ENCODE measurements at regions not wholly inside any gene's neighbourhood (a gene's known extent, or its start where the extent isn't known, plus 50 kb on each side); places are given as distances from the start of the nearest gene placed in this dataset.

DNA sequence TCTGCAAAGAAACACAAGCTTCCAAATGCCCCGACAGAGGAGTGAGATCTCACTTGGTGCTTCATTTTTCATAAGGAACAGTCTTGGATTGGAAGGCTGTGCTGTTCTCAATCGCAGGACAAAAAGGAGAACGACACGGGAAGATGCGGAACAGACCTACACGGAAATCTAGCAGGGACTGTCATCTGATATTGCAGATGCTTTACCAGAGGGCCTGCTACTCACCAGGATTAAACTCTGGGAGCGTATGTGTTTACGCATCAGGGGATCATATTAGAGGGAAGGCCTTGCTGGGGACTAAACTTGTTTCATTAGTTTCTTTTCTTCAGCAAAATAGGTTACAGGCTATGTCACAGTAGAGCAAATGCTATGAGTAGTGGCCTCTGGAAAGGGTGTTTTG lies 82.8 kb upstream of the EEPD1 start:
- Histone ChIP-seq H3K36me3 (ENCODE audit: control insufficient read depth, insufficient read depth, low read length) (no peaks in the 10 kb centered on the region), H3K9ac (ENCODE audit: insufficient read depth, low read length) (no peak overlapping the region), H3K4me2 (ENCODE audit: extremely low read depth, insufficient read depth, low read length) (no peak overlapping the region), H2AFZ (ENCODE audit: low read length) (no peak overlapping the region), H3K9me3 (ENCODE audit: control insufficient read depth, insufficient read depth, low read depth, low read length) (no peaks in the 10 kb centered on the region), H3K79me2 (ENCODE audit: control insufficient read depth, insufficient read depth, low read length) (no peaks in the 10 kb centered on the region), H3K4me1 (ENCODE audit: control insufficient read depth, extremely low read depth, insufficient read depth, low read length) (no peaks in the 10 kb centered on the region), H3K27ac (ENCODE audit: insufficient read depth, low read length) (no peak overlapping the region), H3K27me3 (ENCODE audit: control insufficient read depth, insufficient read depth, low read length) (peaks cover 5% of the 10 kb centered on the region), H4K20me1 (ENCODE audit: control insufficient read depth, extremely low read depth, insufficient read depth, low read length) (no peaks in the 10 kb centered on the region), H3K4me3 (replicated peaks in 1 of 4; ENCODE audit: control extremely low read depth in 1 of 4, insufficient read depth in 1 of 4, low read depth in 3 of 4, low read length in 4 of 4) (no peak overlapping the region)
- TF ChIP-seq EZH2 (IDR thresholded peaks at IDR 0.05; ENCODE audit: low read length, missing control alignments), result no peak
- TF ChIP-seq, protein P1, sequence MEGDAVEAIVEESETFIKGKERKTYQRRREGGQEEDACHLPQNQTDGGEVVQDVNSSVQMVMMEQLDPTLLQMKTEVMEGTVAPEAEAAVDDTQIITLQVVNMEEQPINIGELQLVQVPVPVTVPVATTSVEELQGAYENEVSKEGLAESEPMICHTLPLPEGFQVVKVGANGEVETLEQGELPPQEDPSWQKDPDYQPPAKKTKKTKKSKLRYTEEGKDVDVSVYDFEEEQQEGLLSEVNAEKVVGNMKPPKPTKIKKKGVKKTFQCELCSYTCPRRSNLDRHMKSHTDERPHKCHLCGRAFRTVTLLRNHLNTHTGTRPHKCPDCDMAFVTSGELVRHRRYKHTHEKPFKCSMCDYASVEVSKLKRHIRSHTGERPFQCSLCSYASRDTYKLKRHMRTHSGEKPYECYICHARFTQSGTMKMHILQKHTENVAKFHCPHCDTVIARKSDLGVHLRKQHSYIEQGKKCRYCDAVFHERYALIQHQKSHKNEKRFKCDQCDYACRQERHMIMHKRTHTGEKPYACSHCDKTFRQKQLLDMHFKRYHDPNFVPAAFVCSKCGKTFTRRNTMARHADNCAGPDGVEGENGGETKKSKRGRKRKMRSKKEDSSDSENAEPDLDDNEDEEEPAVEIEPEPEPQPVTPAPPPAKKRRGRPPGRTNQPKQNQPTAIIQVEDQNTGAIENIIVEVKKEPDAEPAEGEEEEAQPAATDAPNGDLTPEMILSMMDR (conservative IDR thresholded peaks at IDR 0.05 in 1 of 2, IDR thresholded peaks at IDR 0.05 in 1 of 2; ENCODE audit: low read depth in 1 of 2, low read length in 2 of 2), result no peak
- DNase-seq (ENCODE audit: low read depth in 2 of 2), result no peak

DNA sequence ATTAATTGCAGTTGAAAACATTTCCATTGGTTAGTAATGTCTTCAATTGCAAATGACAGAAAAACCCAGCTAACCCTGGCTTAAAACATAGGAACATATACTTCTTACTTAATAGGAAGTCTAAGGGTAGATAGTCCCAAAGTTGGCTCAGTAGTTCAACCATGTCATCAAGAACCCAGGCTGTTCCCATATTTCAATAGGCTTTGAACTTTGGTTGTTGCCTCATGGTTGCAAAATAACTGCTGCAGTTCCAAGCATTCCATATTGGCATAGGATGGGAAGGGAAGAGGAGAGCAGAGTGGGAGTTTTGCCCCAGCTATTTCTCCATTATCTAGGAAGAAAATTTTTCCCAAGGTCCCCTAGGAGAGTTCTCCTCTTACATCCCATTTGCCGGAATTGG lies 81.4 kb upstream of the EEPD1 start:
- Histone ChIP-seq H3K9ac (ENCODE audit: insufficient read depth, low read length) (no peak overlapping the region), H3K36me3 (ENCODE audit: control insufficient read depth, insufficient read depth, low read length) (no peaks in the 10 kb centered on the region), H3K27ac (ENCODE audit: insufficient read depth, low read length) (no peak overlapping the region), H4K20me1 (ENCODE audit: control insufficient read depth, extremely low read depth, insufficient read depth, low read length) (no peaks in the 10 kb centered on the region), H3K79me2 (ENCODE audit: control insufficient read depth, insufficient read depth, low read length) (no peaks in the 10 kb centered on the region), H3K9me3 (ENCODE audit: control insufficient read depth, insufficient read depth, low read depth, low read length) (no peaks in the 10 kb centered on the region), H3K4me3 (replicated peaks in 1 of 4; ENCODE audit: control extremely low read depth in 1 of 4, insufficient read depth in 1 of 4, low read depth in 3 of 4, low read length in 4 of 4) (no peak overlapping the region), H3K4me2 (ENCODE audit: extremely low read depth, insufficient read depth, low read length) (no peak overlapping the region), H2AFZ (ENCODE audit: low read length) (no peak overlapping the region), H3K4me1 (ENCODE audit: control insufficient read depth, extremely low read depth, insufficient read depth, low read length) (no peaks in the 10 kb centered on the region), H3K27me3 (ENCODE audit: control insufficient read depth, insufficient read depth, low read length) (peaks cover 8% of the 10 kb centered on the region)
- TF ChIP-seq EZH2 (IDR thresholded peaks at IDR 0.05; ENCODE audit: low read length, missing control alignments), result no peak
- TF ChIP-seq, protein P1 (conservative IDR thresholded peaks at IDR 0.05 in 1 of 2, IDR thresholded peaks at IDR 0.05 in 1 of 2; ENCODE audit: low read depth in 1 of 2, low read length in 2 of 2), result no peak
- peak in 1 of 2 donors; percentile 3 for DNase-seq (ENCODE audit: low read depth in 2 of 2)

DNA sequence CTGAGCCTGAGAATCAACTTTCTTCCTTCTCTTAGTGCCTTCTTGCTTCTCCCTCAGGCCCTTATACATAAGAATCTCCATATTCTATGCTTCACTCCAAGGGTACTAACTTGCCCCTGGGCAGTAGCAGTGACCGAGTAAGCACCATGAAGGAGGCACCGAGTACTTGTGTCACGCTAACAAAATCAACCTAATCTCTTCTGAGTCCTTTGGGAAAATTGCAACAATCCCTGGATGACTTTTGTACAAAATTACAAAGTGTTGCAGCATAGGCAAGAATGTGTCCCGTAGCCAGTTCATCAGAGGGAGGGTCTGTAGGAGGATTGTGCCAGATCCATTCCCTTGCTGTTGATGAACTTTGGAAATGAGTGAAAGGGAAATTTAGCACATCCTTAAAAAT lies 80.4 kb upstream of the EEPD1 start:
- no peaks in the 10 kb centered on the region for H4K20me1 ChIP-seq (ENCODE audit: control insufficient read depth, extremely low read depth, insufficient read depth, low read length)
- no peaks in the 10 kb centered on the region for H3K36me3 ChIP-seq (ENCODE audit: control insufficient read depth, insufficient read depth, low read length)
- no peaks in the 10 kb centered on the region for H3K4me1 ChIP-seq (ENCODE audit: control insufficient read depth, extremely low read depth, insufficient read depth, low read length)
- no peak overlapping the region for H2AFZ ChIP-seq (ENCODE audit: low read length)
- no peaks in the 10 kb centered on the region for H3K9me3 ChIP-seq (ENCODE audit: control insufficient read depth, insufficient read depth, low read depth, low read length)
- no peak overlapping the region for H3K4me2 ChIP-seq (ENCODE audit: extremely low read depth, insufficient read depth, low read length)
- no peaks in the 10 kb centered on the region for H3K79me2 ChIP-seq (ENCODE audit: control insufficient read depth, insufficient read depth, low read length)
- H3K27me3 ChIP-seq (ENCODE audit: control insufficient read depth, insufficient read depth, low read length), result peaks cover 8% of the 10 kb centered on the region
- TF ChIP-seq, protein P1 (conservative IDR thresholded peaks at IDR 0.05 in 1 of 2, IDR thresholded peaks at IDR 0.05 in 1 of 2; ENCODE audit: low read depth in 1 of 2, low read length in 2 of 2), result no peak
- TF ChIP-seq EZH2 (IDR thresholded peaks at IDR 0.05; ENCODE audit: low read length, missing control alignments), result no peak
- H3K27ac ChIP-seq (ENCODE audit: insufficient read depth, low read length), result no peak overlapping the region
- H3K4me3 ChIP-seq (replicated peaks in 1 of 4; ENCODE audit: control extremely low read depth in 1 of 4, insufficient read depth in 1 of 4, low read depth in 3 of 4, low read length in 4 of 4), result no peak overlapping the region
- no peak for DNase-seq (ENCODE audit: low read depth in 2 of 2)
- no peak overlapping the region for H3K9ac ChIP-seq (ENCODE audit: insufficient read depth, low read length)
